Left ventricle myocardium inferior (tissue), 1 donor: ENCODE measurements at regions not wholly inside any gene's neighbourhood (a gene's known extent, or its start where the extent isn't known, plus 50 kb on each side); places are given as distances from the start of the nearest gene placed in this dataset.

Experiments used
- DNase-seq: peaks from one replicate; pipeline ENCODE4 v3.0.0-alpha.2; 2020
- H3K27ac ChIP-seq: fragments of 200-600 bp; replicated peaks from 2 replicates; pipeline ENCODE4 v1.8.0; 2021
- H3K27me3 ChIP-seq: fragments of 200-600 bp; 2 replicates; pipeline ENCODE4 v1.8.0; 2021; ENCODE audit warnings: low read depth
- H3K36me3 ChIP-seq: fragments of 200-600 bp; 2 replicates; pipeline ENCODE4 v1.8.0; 2021
- H3K4me1 ChIP-seq: fragments of 200-600 bp; 2 replicates; pipeline ENCODE4 v1.8.0; 2021
- H3K4me3 ChIP-seq: fragments of 200-600 bp; 2 replicates; pipeline ENCODE4 v1.8.0; 2021; ENCODE audit warnings: mild to moderate bottlenecking, moderate library complexity
- H3K9me3 ChIP-seq: fragments of 200-600 bp; replicated peaks from 2 replicates; pipeline ENCODE4 v1.8.0; 2021
- intact Hi-C: fragments of 100-400 bp; cut with micrococcal nuclease; formaldehyde crosslinking; loops from one replicate; pipeline ENCODE4 v1.11.0; 2022
- TF ChIP-seq, protein P1 (sequence below): fragments of 200-600 bp; IDR thresholded peaks from 2 replicates; pipeline ENCODE4 v1.8.0; 2021; ENCODE audit warnings: antibody characterized with exemption, mild to moderate bottlenecking, borderline replicate concordance
- donor health status: DM: no; HTN: yes; CAD: no; lungs with severe emphysema.

DNA sequence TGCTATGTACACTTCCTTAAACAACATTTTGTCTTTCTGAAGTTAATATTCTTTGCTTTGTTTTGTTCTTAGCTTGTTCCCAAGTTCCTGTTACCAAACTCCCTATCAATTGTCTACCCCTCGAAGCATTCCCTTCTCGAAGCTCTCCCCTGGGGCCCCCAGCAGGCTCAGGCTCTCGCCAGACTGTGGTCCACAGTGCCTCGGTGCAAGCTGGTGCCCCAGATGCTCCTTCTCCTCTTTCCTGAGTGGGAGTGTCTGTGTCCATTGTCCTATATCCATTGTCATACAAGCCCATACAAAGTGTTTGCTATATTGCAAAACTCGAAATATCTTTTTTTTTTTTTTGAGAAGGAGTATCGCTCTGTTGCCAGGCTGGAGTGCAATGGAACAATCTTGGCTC is 51.7 kb upstream of the RTL6 start:
- TF ChIP-seq, protein P1, sequence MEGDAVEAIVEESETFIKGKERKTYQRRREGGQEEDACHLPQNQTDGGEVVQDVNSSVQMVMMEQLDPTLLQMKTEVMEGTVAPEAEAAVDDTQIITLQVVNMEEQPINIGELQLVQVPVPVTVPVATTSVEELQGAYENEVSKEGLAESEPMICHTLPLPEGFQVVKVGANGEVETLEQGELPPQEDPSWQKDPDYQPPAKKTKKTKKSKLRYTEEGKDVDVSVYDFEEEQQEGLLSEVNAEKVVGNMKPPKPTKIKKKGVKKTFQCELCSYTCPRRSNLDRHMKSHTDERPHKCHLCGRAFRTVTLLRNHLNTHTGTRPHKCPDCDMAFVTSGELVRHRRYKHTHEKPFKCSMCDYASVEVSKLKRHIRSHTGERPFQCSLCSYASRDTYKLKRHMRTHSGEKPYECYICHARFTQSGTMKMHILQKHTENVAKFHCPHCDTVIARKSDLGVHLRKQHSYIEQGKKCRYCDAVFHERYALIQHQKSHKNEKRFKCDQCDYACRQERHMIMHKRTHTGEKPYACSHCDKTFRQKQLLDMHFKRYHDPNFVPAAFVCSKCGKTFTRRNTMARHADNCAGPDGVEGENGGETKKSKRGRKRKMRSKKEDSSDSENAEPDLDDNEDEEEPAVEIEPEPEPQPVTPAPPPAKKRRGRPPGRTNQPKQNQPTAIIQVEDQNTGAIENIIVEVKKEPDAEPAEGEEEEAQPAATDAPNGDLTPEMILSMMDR: no peak
- Histone ChIP-seq H3K36me3 (no peaks in the 10 kb centered on the region), H3K4me3 (no peak overlapping the region), H3K27ac (no peak overlapping the region), H3K4me1 (peaks cover 13% of the 10 kb centered on the region), H3K9me3 (no peaks in the 10 kb centered on the region), H3K27me3 (peaks cover under 1% of the 10 kb centered on the region)
- intact Hi-C loops: no loop called here
- DNase-seq: no peak

DNA sequence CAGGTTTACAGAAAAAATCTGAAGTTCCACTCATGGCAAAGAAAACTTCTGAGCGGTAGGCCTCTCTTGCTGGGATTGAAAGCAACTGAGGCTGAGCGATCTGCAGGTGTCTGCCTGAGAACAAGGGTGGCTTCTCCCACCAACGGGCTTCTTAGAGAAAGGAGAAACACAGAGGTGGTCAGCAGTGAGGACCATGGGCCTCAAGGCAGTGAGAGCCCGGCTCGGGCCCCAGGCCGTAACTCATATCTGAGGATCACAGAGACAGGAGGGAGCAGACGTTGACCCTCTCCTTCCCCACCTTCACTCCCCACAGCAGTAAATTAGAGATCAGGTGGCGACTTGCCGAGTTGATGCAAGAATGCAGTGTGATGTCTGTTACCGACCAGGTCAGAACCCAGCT is 50.9 kb upstream of the RTL6 start:
- Histone ChIP-seq H3K36me3 (no peaks in the 10 kb centered on the region), H3K27ac (no peak overlapping the region), H3K4me3 (no peak overlapping the region), H3K9me3 (no peaks in the 10 kb centered on the region), H3K27me3 (peaks cover 8% of the 10 kb centered on the region), H3K4me1 (peaks cover 13% of the 10 kb centered on the region)
- TF ChIP-seq, protein P1: no peak
- intact Hi-C loops: no loop called here
- DNase-seq: no peak
